Neural cell (in vitro differentiated cells): ENCODE measurements at regions not wholly inside any gene's neighbourhood (a gene's known extent, or its start where the extent isn't known, plus 50 kb on each side); places are given as distances from the start of the nearest gene placed in this dataset.

Source experiments
- H2AFZ ChIP-seq: fragments of 200-600, 300-800 bp; sonication (generic), shearing (Covaris generic); 2 replicates; pipeline ENCODE4 v1.6.0; 2014; ENCODE audit warnings: low read depth, mild to moderate bottlenecking, antibody characterized with exemption, low read length, moderate library complexity
- H3F3A ChIP-seq: fragments of 200-600 bp; shearing (Covaris generic); 2 replicates; pipeline ENCODE4 v1.6.1; 2016; ENCODE audit warnings: mild to moderate bottlenecking, moderate library complexity, mixed read lengths, antibody characterized with exemption, low read length; ENCODE audit not compliant: insufficient read depth, poor library complexity, severe bottlenecking
- H3K27ac ChIP-seq: fragments of 200-600, 300-800 bp; sonication (generic), shearing (Covaris generic); 2 replicates; pipeline ENCODE4 v1.5.1; 2014; ENCODE audit warnings: mild to moderate bottlenecking, low read length, moderate library complexity
- H3K27me3 ChIP-seq: fragments of 300-800, 200-600 bp; sonication (generic), shearing (Covaris generic); 2 replicates; pipeline ENCODE4 v1.6.0; 2014; ENCODE audit warnings: mild to moderate bottlenecking, low read depth, low read length, moderate library complexity; ENCODE audit not compliant: insufficient read depth
- H3K36me3 ChIP-seq: fragments of 300-800, 200-600 bp; sonication (generic), shearing (Covaris generic); 2 replicates; pipeline ENCODE4 v1.5.1; 2014; ENCODE audit warnings: mild to moderate bottlenecking, antibody characterized with exemption, low read length, moderate library complexity; ENCODE audit not compliant: insufficient read depth
- H3K4me2 ChIP-seq: fragments of 300-800, 200-600 bp; sonication (generic), shearing (Covaris generic); 2 replicates; pipeline ENCODE4 v1.6.0; 2014; ENCODE audit warnings: mild to moderate bottlenecking, low read length
- H3K4me3 ChIP-seq: fragments of 300-800, 200-600 bp; sonication (generic), shearing (Covaris generic); 2 replicates; pipeline ENCODE4 v1.5.1; 2014; ENCODE audit warnings: mild to moderate bottlenecking, low read length, moderate library complexity
- H3K79me2 ChIP-seq: fragments of 200-600 bp; shearing (Covaris generic); replicated peaks from 2 replicates; pipeline ENCODE4 v1.6.0; 2014; ENCODE audit warnings: mild to moderate bottlenecking, low read length, moderate library complexity; ENCODE audit not compliant: insufficient read depth
- H3K9ac ChIP-seq: fragments of 300-800, 200-600 bp; sonication (generic), shearing (Covaris generic); 2 replicates; pipeline ENCODE4 v1.6.1; 2016; ENCODE audit warnings: mild to moderate bottlenecking, low read length, mixed read lengths
- H3K9me2 ChIP-seq: fragments of 200-600 bp; shearing (Covaris generic); 2 replicates; pipeline ENCODE4 v1.6.1; 2016; ENCODE audit warnings: mild to moderate bottlenecking, low read length, mixed read lengths; ENCODE audit not compliant: insufficient read depth
- H3K9me3 ChIP-seq: fragments of 200-600, 300-800 bp; sonication (generic), shearing (Covaris generic); 2 replicates; pipeline ENCODE4 v1.6.1; 2016; ENCODE audit warnings: mild to moderate bottlenecking, mixed run types, low read length, moderate library complexity, mixed read lengths
- H4K20me1 ChIP-seq: fragments of 200-600 bp; shearing (Covaris generic); 2 replicates; pipeline ENCODE4 v1.6.1; 2016; ENCODE audit warnings: mild to moderate bottlenecking, mixed run types; ENCODE audit not compliant: insufficient read depth
- CTCF ChIP-seq: fragments of 450-650 bp; IDR thresholded peaks from 2 replicates; pipeline ENCODE4 v1.5.1; 2014; ENCODE audit warnings: antibody characterized with exemption, mild to moderate bottlenecking, moderate library complexity; ENCODE audit not compliant: poor library complexity, severe bottlenecking
- EP300 ChIP-seq: fragments of 450-650 bp; conservative IDR thresholded peaks from 2 replicates; pipeline ENCODE4 v1.6.1; 2014; ENCODE audit warnings: antibody characterized with exemption, mild to moderate bottlenecking, moderate library complexity; ENCODE audit not compliant: poor library complexity, severe bottlenecking
- EZH2 ChIP-seq: fragments of 200-600, 300-800 bp; shearing (Covaris generic), sonication (generic); IDR thresholded peaks from 2 replicates; pipeline ENCODE4 v1.6.1; 2014; ENCODE audit warnings: antibody characterized with exemption, low read length, borderline replicate concordance, mild to moderate bottlenecking; ENCODE audit not compliant: insufficient read depth, poor library complexity, severe bottlenecking
- MXI1 ChIP-seq: fragments of 450-650 bp; conservative IDR thresholded peaks from 2 replicates; pipeline ENCODE4 v1.6.1; 2014; ENCODE audit warnings: antibody characterized with exemption, mild to moderate bottlenecking; ENCODE audit not compliant: poor library complexity, severe bottlenecking
- POLR2AphosphoS5 ChIP-seq: IDR thresholded peaks from 2 replicates; pipeline ENCODE4 v1.6.1; 2012
- RAD21 ChIP-seq: fragments of 450-650 bp; conservative IDR thresholded peaks from 2 replicates; pipeline ENCODE4 v1.6.1; 2014; ENCODE audit warnings: antibody characterized with exemption, mild to moderate bottlenecking, moderate library complexity
- REST ChIP-seq: IDR thresholded peaks from 2 replicates; pipeline ENCODE4 v1.6.1; 2012; ENCODE audit warnings: borderline replicate concordance
- SMC3 ChIP-seq: fragments of 450-650 bp; conservative IDR thresholded peaks from 2 replicates; pipeline ENCODE4 v1.6.1; 2014; ENCODE audit warnings: antibody characterized with exemption, mild to moderate bottlenecking, moderate library complexity; ENCODE audit not compliant: poor library complexity
- TAF1 ChIP-seq: IDR thresholded peaks from 2 replicates; pipeline ENCODE4 v1.6.1; 2012; ENCODE audit warnings: low read depth

GRCh38 chr3:176357891-176358290 is 839.4 kb downstream of the TBL1XR1 start:
- Histone ChIP-seq H2AFZ (no peak overlapping the region), H3F3A (no peaks in the 10 kb centered on the region), H3K79me2 (no peaks in the 10 kb centered on the region), H4K20me1 (no peaks in the 10 kb centered on the region), H3K27me3 (no peaks in the 10 kb centered on the region), H3K9ac (no peak overlapping the region), H3K4me2 (no peak overlapping the region), H3K9me2 (no peaks in the 10 kb centered on the region), H3K4me3 (no peak overlapping the region), H3K9me3 (no peaks in the 10 kb centered on the region), H3K27ac (no peak overlapping the region), H3K36me3 (no peaks in the 10 kb centered on the region)
- TF ChIP-seq RAD21 (no peak), POLR2AphosphoS5 (no peak), SMC3 (no peak), CTCF (no peak), EP300 (no peak), EZH2 (no peak), MXI1 (no peak), TAF1 (no peak), REST (no peak)

- TF ChIP-seq CTCF = no peak
- TF ChIP-seq SMC3 = no peak
- TF ChIP-seq EP300 = no peak
- TF ChIP-seq POLR2AphosphoS5 = no peak
- no peak for TF ChIP-seq TAF1
- TF ChIP-seq REST = no peak
- no peak for TF ChIP-seq RAD21
- no peak for TF ChIP-seq EZH2
- no peak for TF ChIP-seq MXI1
- H3K9me3 ChIP-seq = no peaks in the 10 kb centered on the region
- no peaks in the 10 kb centered on the region for H3K9me2 ChIP-seq
- H3F3A ChIP-seq = no peaks in the 10 kb centered on the region
- H3K4me2 ChIP-seq = no peak overlapping the region
- no peaks in the 10 kb centered on the region for H3K36me3 ChIP-seq
- H3K4me3 ChIP-seq = no peak overlapping the region
- no peak overlapping the region for H2AFZ ChIP-seq
- no peak overlapping the region for H3K27ac ChIP-seq
- no peaks in the 10 kb centered on the region for H3K27me3 ChIP-seq
- H4K20me1 ChIP-seq = no peaks in the 10 kb centered on the region
- no peaks in the 10 kb centered on the region for H3K79me2 ChIP-seq
- no peak overlapping the region for H3K9ac ChIP-seq
These were observed 842.4 kb downstream of the TBL1XR1 start for GRCh38 chr3:176354843-176355242.
